GM19351 (cell line): ENCODE measurements at regions not wholly inside any gene's neighbourhood (a gene's known extent, or its start where the extent isn't known, plus 50 kb on each side); places are given as distances from the start of the nearest gene placed in this dataset.

ENCODE experiments used
- ATAC-seq: cut with Tn5 transposase; IDR thresholded peaks from one replicate; pipeline ENCODE4 v1.9.1; 2021; ENCODE audit warnings: mild to moderate bottlenecking, moderate library complexity; ENCODE audit not compliant: unreplicated experiment

DNA sequence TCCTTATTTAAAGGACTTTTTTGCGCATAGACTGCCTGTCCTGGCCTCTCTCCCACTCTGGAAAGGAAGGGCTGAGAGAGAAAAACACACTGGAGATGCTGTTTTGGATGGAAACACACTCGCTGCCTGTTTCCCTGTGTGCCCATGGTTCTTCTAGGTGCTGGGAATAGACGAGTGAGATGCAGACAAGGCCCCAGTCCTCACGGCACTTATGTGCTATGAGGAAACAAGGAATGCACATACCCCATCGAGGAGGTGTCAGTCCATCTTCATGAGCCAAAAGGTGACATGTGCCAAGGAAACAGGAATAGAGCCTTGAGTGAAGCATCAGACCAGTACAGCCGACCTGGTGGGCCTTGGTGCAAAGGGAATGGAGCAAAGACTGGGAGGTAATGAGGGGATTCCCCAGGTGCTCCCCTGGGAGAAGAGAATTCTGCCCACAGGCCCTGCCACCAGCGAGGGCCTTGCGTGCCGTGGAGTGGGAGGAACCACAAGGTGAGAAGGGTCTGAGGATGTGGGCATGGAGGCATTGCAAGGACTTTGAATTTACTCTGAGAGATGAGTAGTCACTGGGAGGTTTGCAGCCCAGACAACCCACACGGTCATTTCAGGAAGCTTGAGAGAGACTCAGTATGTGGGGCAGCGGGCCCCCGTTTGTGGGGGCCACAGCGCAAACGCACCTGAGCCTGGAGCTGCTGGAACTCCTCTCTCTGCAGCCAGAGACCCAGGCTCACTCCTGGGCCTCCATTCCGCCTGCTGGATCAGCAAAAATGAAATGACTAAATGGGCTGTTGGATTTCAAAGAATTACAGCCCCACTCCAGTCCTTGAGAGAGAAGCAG, 197.5 kb upstream of the COPS8 start:
- no peak for ATAC-seq

DNA sequence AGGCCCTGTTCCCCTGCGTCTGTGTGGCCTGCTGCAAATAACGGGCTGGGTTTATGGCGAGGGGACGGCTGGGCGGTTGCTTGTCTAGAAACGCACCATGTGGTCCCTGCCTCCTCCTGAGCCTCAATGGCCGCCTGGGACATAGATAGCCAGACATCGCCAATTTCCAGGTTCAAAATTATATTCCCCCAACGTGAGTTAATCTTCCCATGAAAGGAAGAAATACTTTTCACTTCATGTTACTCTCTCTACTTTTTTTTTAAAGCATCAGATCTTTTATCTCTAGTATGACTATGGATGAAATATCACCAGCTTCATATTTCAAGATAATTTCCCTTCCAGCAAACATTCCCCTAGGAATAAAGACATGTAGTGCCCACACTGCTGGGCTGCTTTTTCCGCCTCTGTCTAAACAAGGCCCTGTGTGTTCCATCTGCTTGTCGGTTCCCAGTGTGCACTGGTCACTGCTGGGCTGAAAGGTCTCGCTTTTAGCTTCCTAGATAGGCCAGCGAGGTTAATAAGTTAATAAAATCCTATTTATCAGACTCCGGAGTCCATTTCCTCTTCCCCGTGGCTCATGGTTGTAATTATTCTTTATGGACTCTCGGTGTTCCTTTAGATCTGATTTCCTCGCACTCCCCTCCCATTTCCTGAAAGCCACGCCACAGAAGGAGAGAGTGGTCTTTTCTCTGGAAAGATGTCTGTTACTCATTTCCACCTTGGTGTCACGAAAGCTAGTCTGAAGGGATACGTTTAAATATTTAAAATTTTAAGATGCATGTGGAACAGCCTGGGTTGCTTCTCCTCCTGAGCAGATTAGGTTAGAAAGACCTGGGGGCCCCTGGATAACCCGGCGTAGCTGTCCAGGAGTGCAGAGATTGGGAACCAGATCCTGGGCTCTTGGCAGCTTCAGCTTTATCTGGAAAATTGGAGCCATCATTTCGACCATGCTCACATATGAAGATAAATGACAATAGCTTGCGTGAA, 196.6 kb upstream of the COPS8 start:
- no peak for ATAC-seq

DNA sequence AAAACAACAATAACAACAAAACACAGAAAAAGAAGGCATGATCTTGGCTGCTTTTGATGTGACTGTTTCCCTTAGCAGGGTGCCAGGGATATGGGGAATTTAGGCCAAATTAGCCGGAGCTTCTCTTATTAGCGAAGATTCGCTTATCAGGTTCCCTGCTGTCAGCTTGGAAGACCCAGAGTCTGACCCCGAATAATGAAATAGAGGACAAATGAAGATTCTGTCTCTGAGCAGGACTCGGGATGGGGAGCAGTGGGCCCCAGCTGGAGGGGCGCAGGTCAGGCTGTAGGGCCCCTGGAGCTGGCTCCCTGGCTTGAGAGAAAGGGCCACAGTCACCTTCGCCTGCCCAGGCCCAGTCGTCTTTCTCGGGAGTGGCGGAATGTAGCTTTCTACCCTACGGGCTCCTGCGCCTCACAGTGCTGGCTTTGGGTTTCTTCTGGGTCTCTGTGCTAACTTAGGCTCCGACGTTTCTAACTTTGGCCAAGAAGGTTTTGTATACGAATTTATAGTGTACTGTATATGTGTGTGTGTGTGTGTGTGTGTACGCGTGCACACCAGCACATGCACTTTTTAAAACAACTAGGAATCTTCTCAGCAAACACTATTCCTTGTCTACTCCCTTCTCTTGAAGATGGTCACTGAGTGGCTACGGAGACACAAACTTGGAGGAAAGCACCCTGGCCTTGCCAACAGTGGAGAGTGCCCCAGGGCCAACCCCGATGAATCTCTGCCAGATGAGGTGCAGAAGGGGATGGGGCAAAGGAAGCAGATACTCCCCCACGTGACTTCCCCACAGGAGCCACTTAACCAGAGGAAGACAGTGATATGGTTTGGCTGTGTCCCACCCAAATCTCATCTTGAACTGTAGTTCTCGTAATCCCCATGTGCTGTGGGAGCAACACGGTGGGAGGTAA, 195.6 kb upstream of the COPS8 start:
- ATAC-seq: no peak

- ATAC-seq: no peak
Observed at GRCh38 chr2:236892721-236893120, 193.0 kb upstream of the COPS8 start.

- no peak for ATAC-seq
Observed at GRCh38 chr2:236894791-236895190, 190.9 kb upstream of the COPS8 start.

- ATAC-seq: no peak
Observed at GRCh38 chr2:236895497-236895896, 190.2 kb upstream of the COPS8 start.

DNA sequence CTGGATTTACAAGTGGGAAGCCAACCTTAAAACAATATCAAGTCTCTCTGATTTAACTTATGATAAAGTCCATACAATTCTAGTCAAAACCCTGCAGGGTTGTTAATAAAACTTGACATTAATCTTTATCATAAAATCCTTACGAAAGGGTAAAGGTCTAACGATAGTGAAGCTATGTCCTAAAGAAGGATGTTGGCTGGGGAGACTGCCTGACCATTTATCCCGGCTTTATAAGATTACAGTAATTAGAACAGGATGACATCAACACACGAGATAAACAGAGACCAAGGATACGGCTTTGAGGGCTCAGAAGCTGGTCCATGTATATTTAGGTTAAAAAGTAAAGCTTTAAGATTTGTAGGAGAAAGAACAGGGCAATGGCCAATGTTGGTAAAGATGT, 189.0 kb upstream of the COPS8 start:
- ATAC-seq: no peak

DNA sequence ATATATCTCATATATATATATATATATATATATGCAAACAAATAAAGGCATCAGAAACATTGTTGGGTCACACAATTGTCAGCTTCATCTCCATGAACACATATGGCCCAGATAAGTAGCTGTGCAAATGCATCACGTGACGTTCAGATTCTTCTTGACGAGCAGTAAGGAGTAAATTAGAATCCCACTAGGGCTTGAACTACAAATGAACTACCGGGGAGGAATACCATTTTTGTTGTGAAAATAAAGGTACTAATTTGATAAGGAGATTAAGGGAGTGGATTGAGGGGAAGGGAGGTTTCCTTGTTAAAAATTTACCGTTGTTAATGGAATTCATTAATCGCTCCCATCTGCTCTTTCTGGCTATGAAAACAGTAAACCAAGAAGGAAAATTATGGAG, 186.5 kb upstream of the COPS8 start:
- no peak for ATAC-seq

- ATAC-seq: no peak
Observed at GRCh38 chr2:236899950-236900640, 185.6 kb upstream of the COPS8 start.

GRCh38 chr2:236901956-236902355, 183.7 kb upstream of the COPS8 start:
- ATAC-seq: no peak

- ATAC-seq: no peak
Observed at GRCh38 chr2:236903978-236904377, 181.7 kb upstream of the COPS8 start.

DNA sequence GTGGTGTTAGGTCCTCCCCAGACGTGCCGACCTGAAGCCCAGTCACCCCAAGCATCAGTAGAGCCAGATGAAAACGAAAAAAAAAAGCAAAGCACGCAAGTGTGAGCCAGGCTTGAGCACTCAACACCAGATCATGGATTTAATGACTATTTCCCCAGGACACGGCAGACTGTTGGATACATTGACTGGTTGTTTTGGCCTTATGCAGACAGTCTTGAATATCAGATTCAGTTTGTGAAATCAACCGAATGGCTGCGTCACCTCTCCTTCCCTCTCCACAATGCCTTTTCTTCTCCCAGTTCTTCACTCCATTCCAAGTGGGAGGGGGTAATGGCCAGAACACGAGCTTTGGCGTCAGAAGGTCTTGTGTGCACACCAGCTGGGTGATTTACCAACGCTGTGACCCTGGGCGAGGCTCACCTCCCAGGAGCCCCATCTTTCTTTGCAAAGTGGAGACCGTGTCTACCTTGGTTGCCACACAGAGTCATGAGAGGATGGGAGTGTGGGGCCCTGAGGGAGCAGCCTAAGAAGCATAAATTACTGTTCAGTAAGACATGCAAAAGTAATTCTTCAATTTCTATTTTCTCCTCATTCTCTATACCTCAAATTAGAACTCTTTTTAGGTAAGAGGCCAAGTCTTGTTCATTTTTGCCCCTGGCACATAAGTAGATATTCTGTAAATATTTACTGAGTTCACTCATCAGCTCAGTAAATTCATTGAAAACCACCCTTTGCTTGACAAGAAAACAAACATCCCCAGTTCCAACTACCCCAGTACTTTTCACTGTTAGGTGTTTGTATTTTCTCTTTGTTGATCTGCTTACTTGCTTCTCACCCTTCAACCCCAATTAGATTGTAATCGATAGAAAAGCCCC, 181.1 kb upstream of the COPS8 start:
- no peak for ATAC-seq

- ATAC-seq: no peak
Observed at GRCh38 chr2:236905976-236906375, 179.7 kb upstream of the COPS8 start.

- no peak for ATAC-seq
Observed at GRCh38 chr2:236908439-236909192, 177.1 kb upstream of the COPS8 start.

GRCh38 chr2:236909193-236909504, 176.5 kb upstream of the COPS8 start:
- ATAC-seq: no peak

DNA sequence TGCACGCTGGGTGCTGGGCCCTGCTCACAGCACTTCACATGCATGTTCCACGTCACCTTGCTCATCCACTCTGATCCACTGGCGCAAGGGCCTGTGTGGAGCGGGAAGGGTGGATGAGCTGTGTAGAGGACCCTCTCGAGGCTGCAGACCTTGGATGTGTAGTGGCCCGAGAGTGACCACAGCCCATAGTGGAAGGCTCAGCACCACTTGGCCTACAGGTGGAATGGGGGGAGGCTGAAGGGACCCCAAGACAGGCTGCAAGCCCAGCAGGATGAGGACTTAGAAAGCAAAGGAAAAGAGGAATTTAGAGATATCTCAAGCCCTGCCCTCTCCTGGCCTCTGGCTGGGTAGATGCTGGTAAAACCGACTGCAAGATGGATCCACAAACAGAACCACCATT, 175.9 kb upstream of the COPS8 start:
- ATAC-seq: no peak

GRCh38 chr2:236910781-236911495, 174.8 kb upstream of the COPS8 start:
- no peak for ATAC-seq
